Activated CD4-positive, alpha-beta T cell treated with anti-CD3 and anti-CD28 coated beads, Interleukin-2, amount 10 ng/mL, durations not matched to agents 7 days and 5 days (primary cell): ENCODE measurements at regions not wholly inside any gene's neighbourhood (a gene's known extent, or its start where the extent isn't known, plus 50 kb on each side); places are given as distances from the start of the nearest gene placed in this dataset.

ENCODE experiments used
- CTCF ChIA-PET: fragments of 350-600 bp; sonication (Branson Sonifier 250); formaldehyde crosslinking; loops from one replicate; lab custom pipeline; 2021; ENCODE audit warnings: antibody characterized with exemption; lab: Charles Lee
- POLR2A ChIA-PET: fragments of 350-600 bp; sonication (Branson Sonifier 250); formaldehyde crosslinking; loops from one replicate; lab custom pipeline; 2021; ENCODE audit warnings: antibody characterized with exemption; lab: Charles Lee
- DNase-seq: peaks from one replicate; pipeline ENCODE4 v3.0.0-alpha.2; 2020
- H3K27ac Mint-ChIP-seq: one replicate; pipeline ENCODE4 v1.8.0; 2021; ENCODE audit warnings: mild to moderate bottlenecking, moderate library complexity, mixed read lengths
- H3K27me3 Mint-ChIP-seq: one replicate; pipeline ENCODE4 v1.8.0; 2021; ENCODE audit warnings: mixed read lengths
- H3K36me3 Mint-ChIP-seq: one replicate; pipeline ENCODE4 v1.8.0; 2021; ENCODE audit warnings: low read depth, mixed read lengths
- H3K4me1 Mint-ChIP-seq: one replicate; pipeline ENCODE4 v1.8.0; 2021; ENCODE audit warnings: mixed read lengths
- H3K4me3 Mint-ChIP-seq: one replicate; pipeline ENCODE4 v1.8.0; 2021; ENCODE audit warnings: mild to moderate bottlenecking, moderate library complexity, mixed read lengths
- H3K9me3 Mint-ChIP-seq: one replicate; pipeline ENCODE4 v1.8.0; 2021; ENCODE audit warnings: mixed read lengths

- no peaks in the 10 kb centered on the region for H3K4me1 Mint-ChIP-seq
- H3K4me3 Mint-ChIP-seq = no peak overlapping the region
- no peak for DNase-seq
- H3K36me3 Mint-ChIP-seq = no peaks in the 10 kb centered on the region
- no peaks in the 10 kb centered on the region for H3K27me3 Mint-ChIP-seq
- H3K27ac Mint-ChIP-seq = no peak overlapping the region
- ChIA-PET POLR2A (no interaction called here), CTCF (no interaction called here)
- no peaks in the 10 kb centered on the region for H3K9me3 Mint-ChIP-seq
Observed at GRCh38 chr5:105978011-105978410, 1692.7 kb downstream of the EFNA5 start.

GRCh38 chr5:105977163-105977562 lies 1693.6 kb downstream of the EFNA5 start:
- H3K27me3 Mint-ChIP-seq = no peaks in the 10 kb centered on the region
- no peak overlapping the region for H3K27ac Mint-ChIP-seq
- no peaks in the 10 kb centered on the region for H3K9me3 Mint-ChIP-seq
- no peak overlapping the region for H3K4me3 Mint-ChIP-seq
- DNase-seq = no peak
- no peaks in the 10 kb centered on the region for H3K36me3 Mint-ChIP-seq
- ChIA-PET POLR2A (no interaction called here), CTCF (no interaction called here)
- no peaks in the 10 kb centered on the region for H3K4me1 Mint-ChIP-seq

- Mint-ChIP-seq H3K36me3 (no peaks in the 10 kb centered on the region), H3K9me3 (peaks cover 3% of the 10 kb centered on the region), H3K4me1 (no peaks in the 10 kb centered on the region), H3K27me3 (no peaks in the 10 kb centered on the region), H3K27ac (no peak overlapping the region), H3K4me3 (no peak overlapping the region)
- DNase-seq = no peak
- ChIA-PET CTCF (no interaction called here), POLR2A (no interaction called here)
Observed at GRCh38 chr5:105970919-105971318, 1699.8 kb downstream of the EFNA5 start.

- Mint-ChIP-seq H3K4me1 (no peaks in the 10 kb centered on the region), H3K9me3 (peaks cover 3% of the 10 kb centered on the region), H3K4me3 (no peak overlapping the region), H3K27me3 (no peaks in the 10 kb centered on the region), H3K36me3 (no peaks in the 10 kb centered on the region), H3K27ac (no peak overlapping the region)
- DNase-seq = no peak
- ChIA-PET CTCF (no interaction called here), POLR2A (no interaction called here)
Observed at GRCh38 chr5:105968981-105969380, 1701.8 kb downstream of the EFNA5 start.

GRCh38 chr5:105963696-105964255 lies 1707.0 kb downstream of the EFNA5 start:
- POLR2A ChIA-PET = no interaction called here
- no peak for DNase-seq
- Mint-ChIP-seq H3K4me1 (no peaks in the 10 kb centered on the region), H3K4me3 (no peak overlapping the region), H3K9me3 (no peaks in the 10 kb centered on the region), H3K27ac (no peak overlapping the region), H3K36me3 (no peaks in the 10 kb centered on the region), H3K27me3 (no peaks in the 10 kb centered on the region)
- CTCF ChIA-PET = no interaction called here

- no peaks in the 10 kb centered on the region for H3K9me3 Mint-ChIP-seq
- no peaks in the 10 kb centered on the region for H3K27me3 Mint-ChIP-seq
- no peak for DNase-seq
- H3K27ac Mint-ChIP-seq = no peak overlapping the region
- ChIA-PET POLR2A (no interaction called here), CTCF (no interaction called here)
- H3K36me3 Mint-ChIP-seq = no peaks in the 10 kb centered on the region
- H3K4me3 Mint-ChIP-seq = no peak overlapping the region
- no peaks in the 10 kb centered on the region for H3K4me1 Mint-ChIP-seq
Observed at GRCh38 chr5:105961572-105961971, 1709.2 kb downstream of the EFNA5 start.

GRCh38 chr5:105956456-105957196 lies 1714.1 kb downstream of the EFNA5 start:
- no peak for DNase-seq
- Mint-ChIP-seq H3K9me3 (no peaks in the 10 kb centered on the region), H3K36me3 (no peaks in the 10 kb centered on the region), H3K27me3 (no peaks in the 10 kb centered on the region), H3K27ac (no peak overlapping the region), H3K4me3 (no peak overlapping the region), H3K4me1 (no peaks in the 10 kb centered on the region)
- CTCF ChIA-PET = no interaction called here
- POLR2A ChIA-PET = no interaction called here

GRCh38 chr5:105954341-105954740 lies 1716.4 kb downstream of the EFNA5 start:
- Mint-ChIP-seq H3K4me3 (no peak overlapping the region), H3K36me3 (no peaks in the 10 kb centered on the region), H3K27me3 (no peaks in the 10 kb centered on the region), H3K4me1 (no peaks in the 10 kb centered on the region), H3K27ac (no peak overlapping the region), H3K9me3 (no peaks in the 10 kb centered on the region)
- POLR2A ChIA-PET = no interaction called here
- no peak for DNase-seq
- CTCF ChIA-PET = no interaction called here

- ChIA-PET POLR2A (no interaction called here), CTCF (no interaction called here)
- Mint-ChIP-seq H3K27ac (no peak overlapping the region), H3K36me3 (no peaks in the 10 kb centered on the region), H3K4me3 (no peak overlapping the region), H3K4me1 (no peaks in the 10 kb centered on the region), H3K9me3 (no peaks in the 10 kb centered on the region), H3K27me3 (no peaks in the 10 kb centered on the region)
- DNase-seq = no peak
Observed at GRCh38 chr5:105953616-105954015, 1717.1 kb downstream of the EFNA5 start.

- Mint-ChIP-seq H3K4me1 (no peaks in the 10 kb centered on the region), H3K27ac (no peak overlapping the region), H3K4me3 (no peak overlapping the region), H3K9me3 (no peaks in the 10 kb centered on the region), H3K27me3 (no peaks in the 10 kb centered on the region), H3K36me3 (no peaks in the 10 kb centered on the region)
- ChIA-PET CTCF (no interaction called here), POLR2A (no interaction called here)
- no peak for DNase-seq
Observed at GRCh38 chr5:105952875-105953274, 1717.9 kb downstream of the EFNA5 start.

- Mint-ChIP-seq H3K36me3 (no peaks in the 10 kb centered on the region), H3K4me3 (no peak overlapping the region), H3K27ac (no peak overlapping the region), H3K9me3 (no peaks in the 10 kb centered on the region), H3K4me1 (no peaks in the 10 kb centered on the region), H3K27me3 (no peaks in the 10 kb centered on the region)
- DNase-seq = no peak
- POLR2A ChIA-PET = no interaction called here
- CTCF ChIA-PET = no interaction called here
Observed at GRCh38 chr5:105947461-105947860, 1723.3 kb downstream of the EFNA5 start.

GRCh38 chr5:105945203-105945972 lies 1725.3 kb downstream of the EFNA5 start:
- CTCF ChIA-PET = no interaction called here

GRCh38 chr5:105940181-105940580 lies 1730.6 kb downstream of the EFNA5 start:
- ChIA-PET CTCF (no interaction called here), POLR2A (no interaction called here)
- Mint-ChIP-seq H3K27ac (no peak overlapping the region), H3K36me3 (no peaks in the 10 kb centered on the region), H3K4me1 (no peaks in the 10 kb centered on the region), H3K4me3 (no peak overlapping the region), H3K27me3 (no peaks in the 10 kb centered on the region), H3K9me3 (peaks cover 3% of the 10 kb centered on the region)
- DNase-seq = no peak

More at GRCh38 chr5:105945203-105945972, 1725.3 kb downstream of the EFNA5 start:
- Mint-ChIP-seq H3K27me3 (no peaks in the 10 kb centered on the region), H3K9me3 (no peaks in the 10 kb centered on the region), H3K27ac (no peak overlapping the region), H3K4me1 (no peaks in the 10 kb centered on the region), H3K4me3 (no peak overlapping the region), H3K36me3 (no peaks in the 10 kb centered on the region)
- POLR2A ChIA-PET = no interaction called here
- DNase-seq = no peak
